A549 (cell line): ENCODE measurements at regions not wholly inside any gene's neighbourhood (a gene's known extent, or its start where the extent isn't known, plus 50 kb on each side); places are given as distances from the start of the nearest gene placed in this dataset.
"Not testable (repeated sequence)": the region's sequence is repeated elsewhere in the genome, so short reads cannot be mapped to it uniquely, and the experiment has no call there.

Experiments
- ATAC-seq, 2 experiments: fragments of 200-7000 bp in 1 of 2; fragments of >200 bp in 1 of 2; cut with Nextera tagmentation in 1 of 2; cut with Tn5 transposase in 1 of 2; 3 replicates each; pipeline versions ENCODE4 v1.8.0 to v1.9.1; 2018 to 2020; ENCODE audit warnings: mild to moderate bottlenecking in 1 of 2, moderate library complexity in 1 of 2
- CTCF ChIA-PET: fragments of 300-600 bp; sonication (Branson Sonifier 250); formaldehyde crosslinking; extraction: SDS; loops from one replicate; lab custom pipeline; 2021; ENCODE audit warnings: antibody characterized with exemption, inconsistent platforms; lab: Yijun Ruan, JAX
- POLR2A ChIA-PET: fragments of 350-600 bp; formaldehyde crosslinking; extraction: SDS; loops from one replicate; lab custom pipeline; 2021; ENCODE audit warnings: antibody characterized with exemption, inconsistent platforms; lab: Yijun Ruan, JAX
- DNase-seq, 2 experiments: peaks; one replicate each; pipeline versions ENCODE4 v3.0.0 to v3.0.0-alpha.2; 2011 to 2016; ENCODE audit warnings: low read depth in 1 of 2, low spot score in 1 of 2
- FAIRE-seq: peaks from 2 replicates; lab custom pipeline; 2011; peaks lifted over from hg19 to GRCh38; lab: Jason Lieb, UNC
- H3K27ac ChIP-seq, 2 experiments: fragments of >200 bp; sonication (Bioruptor Twin); formaldehyde crosslinking; 3 replicates each; pipeline ENCODE4 v1.5.1; 2016 to 2017
- H3K4me1 ChIP-seq: fragments of >200 bp; sonication (Bioruptor Twin); formaldehyde crosslinking; 3 replicates; pipeline ENCODE4 v1.6.1; 2016
- H3K4me2 ChIP-seq: fragments of >200 bp; sonication (Bioruptor Twin); formaldehyde crosslinking; 3 replicates; pipeline ENCODE4 v1.6.1; 2016
- H3K4me3 ChIP-seq: fragments of >200 bp; sonication (Bioruptor Twin); formaldehyde crosslinking; 3 replicates; pipeline ENCODE4 v1.5.1; 2016
- H3K9me3 ChIP-seq: fragments of >200 bp; sonication (Bioruptor Twin); formaldehyde crosslinking; 3 replicates; pipeline ENCODE4 v1.6.1; 2016
- BHLHE40 ChIP-seq: IDR thresholded peaks from 2 replicates; pipeline ENCODE4 v1.6.1; 2012; ENCODE audit warnings: low read depth, low read length, inconsistent platforms
- CBX2 ChIP-seq: fragments of 200-600 bp; sonication (generic); IDR thresholded peaks from 2 replicates; pipeline ENCODE4 v1.6.1; 2016; ENCODE audit warnings: low read depth, mild to moderate bottlenecking, borderline replicate concordance
- CEBPB ChIP-seq, 2 experiments: fragments of >200 bp in 1 of 2; sonication (Bioruptor Twin) in 1 of 2; formaldehyde crosslinking in 1 of 2; IDR thresholded peaks; 2 replicates each; pipeline ENCODE4 v1.6.1; 2012 to 2016
- EP300 ChIP-seq, 2 experiments: fragments of >200 bp; sonication (Bioruptor Twin); formaldehyde crosslinking; IDR thresholded peaks; 2 replicates in 1 of 2; 3 replicates in 1 of 2; pipeline ENCODE4 v1.6.1; 2016 to 2017
- FOSL2 ChIP-seq, 2 experiments: fragments of 450-650 bp in 1 of 2; fragments of >200 bp in 1 of 2; sonication (Bioruptor Twin) in 1 of 2; formaldehyde crosslinking; IDR thresholded peaks; 2 replicates each; pipeline versions ENCODE4 v1.5.0 to v1.6.1; 2016 to 2020; ENCODE audit warnings: mild to moderate bottlenecking in 1 of 2, moderate library complexity in 1 of 2
- FOXS1 ChIP-seq: fragments of 250-450 bp; sonication (Bioruptor Pico); IDR thresholded peaks from 2 replicates; pipeline ENCODE4 v1.5.0; 2020; ENCODE audit warnings: mild to moderate bottlenecking, moderate library complexity
- GATA3 ChIP-seq: IDR thresholded peaks from 2 replicates; pipeline ENCODE4 v1.6.1; 2012; ENCODE audit warnings: borderline replicate concordance
- HEYL ChIP-seq: fragments of 250-450 bp; sonication (Bioruptor Pico); IDR thresholded peaks from 2 replicates; pipeline ENCODE4 v1.8.0; 2021; ENCODE audit warnings: mild to moderate bottlenecking, moderate library complexity
- JUNB ChIP-seq: fragments of >200 bp; sonication (Bioruptor Twin); formaldehyde crosslinking; IDR thresholded peaks from 2 replicates; pipeline ENCODE4 v1.6.1; 2016
- KDM1A ChIP-seq: fragments of 200-600 bp; sonication (generic); IDR thresholded peaks from 2 replicates; pipeline ENCODE4 v1.6.1; 2016; ENCODE audit warnings: low read depth, mild to moderate bottlenecking
- MAFK ChIP-seq: fragments of 450-650 bp; IDR thresholded peaks from 2 replicates; pipeline ENCODE4 v1.6.1; 2014; ENCODE audit not compliant: partially characterized antibody
- MAZ ChIP-seq: fragments of 150-350 bp; IDR thresholded peaks from 2 replicates; pipeline ENCODE4 v1.6.1; 2014; ENCODE audit warnings: antibody characterized with exemption, low read depth, low read length, borderline replicate concordance
- MYC ChIP-seq: IDR thresholded peaks from 2 replicates; pipeline ENCODE4 v1.6.1; 2012; ENCODE audit warnings: mild to moderate bottlenecking, inconsistent platforms, low read length, improper control_type of control experiment, borderline replicate concordance
- NPAS2 ChIP-seq: fragments of 250-450 bp; sonication (Bioruptor Pico); IDR thresholded peaks from 2 replicates; pipeline ENCODE4 v1.8.0; 2022; ENCODE audit warnings: mild to moderate bottlenecking, moderate library complexity, borderline replicate concordance
- NR3C1 ChIP-seq: fragments of >200 bp; sonication (Bioruptor Twin); formaldehyde crosslinking; IDR thresholded peaks from 3 replicates; pipeline ENCODE4 v1.6.1; 2017
- PHF8 ChIP-seq: fragments of 200-600 bp; sonication (generic); IDR thresholded peaks from 2 replicates; pipeline ENCODE4 v1.6.1; 2016; ENCODE audit warnings: low read depth, mild to moderate bottlenecking, antibody characterized with exemption, moderate library complexity, borderline replicate concordance
- POLR2A ChIP-seq: IDR thresholded peaks from 2 replicates; pipeline ENCODE4 v1.6.1; 2012; ENCODE audit warnings: mild to moderate bottlenecking, low read length
- POLR2AphosphoS2 ChIP-seq: conservative IDR thresholded peaks from 2 replicates; pipeline ENCODE4 v1.6.1; 2012; ENCODE audit warnings: low read length, improper control_type of control experiment, inconsistent platforms
- RAD21 ChIP-seq, 2 experiments: fragments of >200 bp in 1 of 2; sonication (Bioruptor Twin) in 1 of 2; formaldehyde crosslinking in 1 of 2; IDR thresholded peaks in 1 of 2; conservative IDR thresholded peaks in 1 of 2; 2 replicates in 1 of 2; 3 replicates in 1 of 2; pipeline ENCODE4 v1.6.1; 2012 to 2018; ENCODE audit warnings: inconsistent platforms in 1 of 2
- RARB ChIP-seq: fragments of 250-450 bp; sonication (Bioruptor Pico); IDR thresholded peaks from 2 replicates; pipeline ENCODE4 v1.8.0; 2021; ENCODE audit warnings: mild to moderate bottlenecking, moderate library complexity
- TP53 ChIP-seq: fragments of 250-450 bp; sonication (Bioruptor Pico); IDR thresholded peaks from 2 replicates; pipeline ENCODE4 v1.5.0; 2021; ENCODE audit warnings: mild to moderate bottlenecking, moderate library complexity
- ZFP36 ChIP-seq: fragments of 450-650 bp; IDR thresholded peaks from 2 replicates; pipeline ENCODE4 v1.6.1; 2014; ENCODE audit warnings: borderline replicate concordance; ENCODE audit not compliant: partially characterized antibody
- ZNF302 ChIP-seq: fragments of 250-450 bp; sonication (Bioruptor Pico); IDR thresholded peaks from 2 replicates; pipeline ENCODE4 v1.9.0; 2021; ENCODE audit warnings: inconsistent platforms, mild to moderate bottlenecking, moderate library complexity
- ZSCAN20 ChIP-seq: fragments of 250-450 bp; sonication (Bioruptor Pico); IDR thresholded peaks from 2 replicates; pipeline ENCODE4 v1.8.0; 2022; ENCODE audit warnings: mild to moderate bottlenecking, moderate library complexity
- WGBS: methylation state at CpG from one replicate; pipeline ENCODE4 v1.1.6; 2017; ENCODE audit errors: missing lambda C conversion rate; 5-methylcytosine and 5-hydroxymethylcytosine counted together
- TF ChIP-seq, protein P1 (sequence below): fragments of 150-350 bp; IDR thresholded peaks from 2 replicates; pipeline ENCODE4 v1.6.1; 2014; ENCODE audit warnings: low read depth, mild to moderate bottlenecking, low read length
- TF ChIP-seq, protein P2 (sequence below): IDR thresholded peaks from 2 replicates; pipeline ENCODE4 v1.6.1; 2012
- TF ChIP-seq, protein P3 (sequence below): IDR thresholded peaks from 2 replicates; pipeline ENCODE4 v1.6.1; 2012

DNA sequence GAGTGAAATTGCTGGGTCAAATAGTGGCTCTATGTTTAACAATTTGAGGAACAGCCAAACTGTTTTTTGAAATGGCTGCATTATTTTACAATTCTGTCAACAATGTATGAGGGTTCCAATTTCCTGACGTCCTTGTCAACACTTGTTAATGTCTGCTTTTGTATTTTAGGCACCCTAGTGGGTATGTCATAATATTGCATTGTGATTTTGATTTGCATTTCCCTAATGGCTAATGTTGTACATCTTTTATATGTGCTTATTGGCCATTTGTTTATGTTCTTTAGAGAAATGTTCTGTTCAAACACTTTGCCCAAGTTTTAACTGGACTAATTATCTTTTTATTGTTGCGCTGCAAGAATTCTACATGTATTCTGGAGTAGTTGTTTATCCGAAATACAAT lies 93.2 kb downstream of the GPR65 start:
- Histone ChIP-seq H3K4me3 (no peak overlapping the region), H3K27ac (no peak overlapping the region), H3K4me1 (no peaks in the 10 kb centered on the region), H3K9me3 (no peaks in the 10 kb centered on the region), H3K4me2 (no peak overlapping the region)
- TF ChIP-seq KDM1A, result no peak
- TF ChIP-seq ZFP36, result peak; percentile 32
- 34% methylated on average over 3 of the region's 3 CpGs for WGBS
- POLR2A ChIA-PET, result no interaction called here
- ATAC-seq (no peak), FAIRE-seq (no peak), DNase-seq (no peak)
- CTCF ChIA-PET, result no interaction called here

DNA sequence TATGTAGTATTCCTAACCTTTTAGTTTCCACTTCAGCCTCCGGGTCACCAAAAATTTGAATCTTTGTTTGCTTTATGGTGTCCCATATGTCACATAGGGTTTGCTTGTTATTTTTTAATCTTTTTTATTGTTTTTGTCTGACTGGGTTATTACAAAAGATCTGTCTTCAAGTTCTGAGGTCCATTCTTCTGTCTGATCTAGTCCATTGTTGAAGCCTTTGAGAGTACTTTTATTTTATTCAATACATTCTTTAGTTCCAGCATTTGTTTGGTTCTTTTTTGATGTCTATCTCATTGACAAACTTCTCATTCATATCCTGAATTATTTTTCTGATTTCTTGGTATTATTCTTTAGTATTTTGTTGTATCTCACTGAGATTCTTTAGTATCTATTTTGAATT lies 99.8 kb downstream of the GPR65 start:
- WGBS, result 59% methylated on average over 1 of the region's 1 CpG
- no peak overlapping the region for H3K4me3 ChIP-seq
- H3K4me2 ChIP-seq, result no peak overlapping the region
- ChIA-PET POLR2A (no interaction called here), CTCF (no interaction called here)
- H3K9me3 ChIP-seq, result peaks cover 5% of the 10 kb centered on the region; the same call in 1 of the 3 replicates
- DNase-seq, result no peak
- no peak for TF ChIP-seq NPAS2 (CRISPR knock-in tag)
- H3K4me1 ChIP-seq, result no peaks in the 10 kb centered on the region
- no peak for FAIRE-seq
- no peak overlapping the region for H3K27ac ChIP-seq
- no peak for ATAC-seq

DNA sequence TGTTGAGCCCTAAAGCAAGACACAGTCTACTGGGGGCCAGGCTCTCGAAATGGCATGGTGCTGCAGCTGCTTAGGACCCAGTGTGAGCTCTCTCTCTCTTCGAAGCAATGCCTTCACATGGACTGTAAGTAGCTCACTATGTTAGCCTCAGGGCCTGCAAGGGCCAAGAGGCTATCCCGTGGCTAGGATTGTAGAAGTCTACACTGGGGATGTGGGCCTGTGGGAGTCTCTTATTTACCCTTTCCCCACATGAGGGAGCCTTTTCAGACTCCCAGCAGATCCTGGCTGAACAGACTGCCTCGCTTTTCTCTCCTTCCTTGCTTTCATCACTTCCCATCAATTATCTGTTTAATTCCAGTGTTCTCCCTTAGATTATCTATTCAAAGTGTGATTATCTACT lies 101.4 kb downstream of the GPR65 start:
- Histone ChIP-seq H3K4me2 (no peak overlapping the region), H3K4me1 (no peaks in the 10 kb centered on the region), H3K4me3 (no peak overlapping the region), H3K27ac (no peak overlapping the region), H3K9me3 (peaks cover 5% of the 10 kb centered on the region; the same call in 1 of the 3 replicates)
- no peak for FAIRE-seq
- ChIA-PET POLR2A (no interaction called here), CTCF (no interaction called here)
- 17% methylated on average over 4 of the region's 4 CpGs for WGBS
- DNase-seq, result no peak
- no peak for TF ChIP-seq ZSCAN20 (CRISPR knock-in tag)
- no peak for TF ChIP-seq CBX2
- TF ChIP-seq, protein P1, sequence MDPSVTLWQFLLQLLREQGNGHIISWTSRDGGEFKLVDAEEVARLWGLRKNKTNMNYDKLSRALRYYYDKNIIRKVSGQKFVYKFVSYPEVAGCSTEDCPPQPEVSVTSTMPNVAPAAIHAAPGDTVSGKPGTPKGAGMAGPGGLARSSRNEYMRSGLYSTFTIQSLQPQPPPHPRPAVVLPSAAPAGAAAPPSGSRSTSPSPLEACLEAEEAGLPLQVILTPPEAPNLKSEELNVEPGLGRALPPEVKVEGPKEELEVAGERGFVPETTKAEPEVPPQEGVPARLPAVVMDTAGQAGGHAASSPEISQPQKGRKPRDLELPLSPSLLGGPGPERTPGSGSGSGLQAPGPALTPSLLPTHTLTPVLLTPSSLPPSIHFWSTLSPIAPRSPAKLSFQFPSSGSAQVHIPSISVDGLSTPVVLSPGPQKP, result no peak
- no peak for TF ChIP-seq RARB (CRISPR knock-in tag)
- no peak for TF ChIP-seq BHLHE40
- no peak for TF ChIP-seq MAZ
- TF ChIP-seq GATA3, result no peak
- no peak for TF ChIP-seq TP53 (CRISPR knock-in tag)
- TF ChIP-seq POLR2A, result no peak
- TF ChIP-seq FOXS1 (CRISPR knock-in tag), result no peak
- TF ChIP-seq FOSL2 (IDR thresholded peaks at IDR 0.05), result no peak
- no peak for TF ChIP-seq FOSL2 (CRISPR knock-in tag; IDR thresholded peaks at IDR 0.05)
- no peak for TF ChIP-seq RAD21 (conservative IDR thresholded peaks at IDR 0.05 in 1 of 2, IDR thresholded peaks at IDR 0.05 in 1 of 2)
- ATAC-seq, result no peak

DNA sequence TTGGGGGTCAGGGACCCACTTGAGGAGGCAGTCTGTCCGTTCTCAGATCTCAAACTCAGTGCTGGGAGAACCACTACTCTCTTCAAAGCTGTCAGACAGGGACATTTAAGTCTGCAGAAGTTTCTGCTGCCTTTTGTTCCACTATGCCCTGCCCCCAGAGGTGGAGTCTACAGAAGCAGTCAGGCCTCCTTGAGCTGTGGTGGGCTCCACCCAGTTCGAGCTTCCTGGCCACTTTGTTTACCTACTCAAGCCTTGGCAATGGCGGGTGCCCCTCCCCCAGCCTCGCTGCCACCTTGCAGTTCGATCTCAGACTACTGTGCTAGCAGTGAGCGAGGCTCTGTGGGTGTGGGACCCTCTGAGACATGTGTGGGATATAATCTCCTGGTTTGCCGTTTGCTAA lies 122.7 kb downstream of the GPR65 start:
- DNase-seq, FAIRE-seq, H3K27ac ChIP-seq, ATAC-seq, H3K9me3 ChIP-seq, H3K4me1 ChIP-seq, H3K4me2 ChIP-seq, POLR2A ChIA-PET, H3K4me3 ChIP-seq: not testable (repeated sequence)
- 6% methylated on average over 3 of the region's 7 CpGs for WGBS
- CTCF ChIA-PET, result interaction anchor here (1.5 kb wide), 1 partner anchor 17 kb away, joined by 6 read pairs; no protein-coding TSS in a partner anchor

DNA sequence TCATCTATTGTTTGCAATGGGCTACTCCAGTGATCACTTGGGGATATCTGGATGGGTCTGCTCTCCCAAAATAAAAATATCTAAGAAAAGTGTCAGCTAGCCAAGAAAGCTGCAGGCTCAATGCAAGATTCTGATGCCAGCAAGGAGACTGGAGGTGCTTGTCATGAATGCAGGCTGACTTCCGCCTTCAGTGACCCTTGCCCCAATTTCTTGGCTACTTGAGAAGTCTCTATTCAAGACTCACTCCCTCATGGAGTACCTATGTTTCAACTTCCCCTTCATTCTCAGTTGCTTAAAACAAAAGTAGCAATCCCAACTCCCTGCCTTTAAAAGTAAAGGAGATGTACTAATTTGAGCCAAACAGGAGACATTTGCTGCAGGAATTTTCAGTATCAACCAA lies 123.9 kb downstream of the GPR65 start:
- FAIRE-seq, result no peak
- no peak for TF ChIP-seq POLR2AphosphoS2
- no peak for TF ChIP-seq MAFK
- no peak for TF ChIP-seq FOXS1 (CRISPR knock-in tag)
- no peak for TF ChIP-seq JUNB
- TF ChIP-seq NR3C1, result no peak
- no peak for TF ChIP-seq MYC
- TF ChIP-seq FOSL2 (IDR thresholded peaks at IDR 0.05), result no peak
- no peak for TF ChIP-seq FOSL2 (CRISPR knock-in tag; IDR thresholded peaks at IDR 0.05)
- no peak for TF ChIP-seq PHF8
- TF ChIP-seq EP300 (IDR thresholded peaks at IDR 0.05), result no peak
- TF ChIP-seq, protein P2, sequence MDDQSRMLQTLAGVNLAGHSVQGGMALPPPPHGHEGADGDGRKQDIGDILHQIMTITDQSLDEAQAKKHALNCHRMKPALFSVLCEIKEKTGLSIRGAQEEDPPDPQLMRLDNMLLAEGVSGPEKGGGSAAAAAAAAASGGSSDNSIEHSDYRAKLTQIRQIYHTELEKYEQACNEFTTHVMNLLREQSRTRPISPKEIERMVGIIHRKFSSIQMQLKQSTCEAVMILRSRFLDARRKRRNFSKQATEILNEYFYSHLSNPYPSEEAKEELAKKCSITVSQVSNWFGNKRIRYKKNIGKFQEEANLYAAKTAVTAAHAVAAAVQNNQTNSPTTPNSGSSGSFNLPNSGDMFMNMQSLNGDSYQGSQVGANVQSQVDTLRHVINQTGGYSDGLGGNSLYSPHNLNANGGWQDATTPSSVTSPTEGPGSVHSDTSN, result no peak
- no peak for TF ChIP-seq CEBPB (IDR thresholded peaks at IDR 0.05)
- no peak for TF ChIP-seq HEYL (CRISPR knock-in tag)
- no peak for TF ChIP-seq BHLHE40
- TF ChIP-seq, protein P3, sequence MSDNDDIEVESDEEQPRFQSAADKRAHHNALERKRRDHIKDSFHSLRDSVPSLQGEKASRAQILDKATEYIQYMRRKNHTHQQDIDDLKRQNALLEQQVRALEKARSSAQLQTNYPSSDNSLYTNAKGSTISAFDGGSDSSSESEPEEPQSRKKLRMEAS, result no peak
- no peak for TF ChIP-seq ZNF302 (CRISPR knock-in tag)

More for the DNA sequence above, 123.9 kb downstream of the GPR65 start:
- Histone ChIP-seq H3K9me3 (no peaks in the 10 kb centered on the region), H3K27ac (no peak overlapping the region), H3K4me1 (0 out of 3 replicates have a peak, but pooled peaks cover 3% of the 10 kb centered on the region), H3K4me2 (no peak overlapping the region), H3K4me3 (no peak overlapping the region)
- no peak for ATAC-seq
- no peak for DNase-seq
- CTCF ChIA-PET, result interaction anchor here (1.5 kb wide), 1 partner anchor 19 kb away, joined by 6 read pairs; no protein-coding TSS in a partner anchor
- WGBS, result 65% methylated on average over 1 of the region's 1 CpG
- POLR2A ChIA-PET, result no interaction called here
